Skin of body (tissue), 1 donor: ENCODE measurements at regions not wholly inside any gene's neighbourhood (a gene's known extent, or its start where the extent isn't known, plus 50 kb on each side); places are given as distances from the start of the nearest gene placed in this dataset.
"Not testable (repeated sequence)": the region's sequence is repeated elsewhere in the genome, so short reads cannot be mapped to it uniquely, and the experiment has no call there.

Source experiments
- DNase-seq: peaks from one replicate; lab custom pipeline; 2025; lab: John Stamatoyannopoulos, UW

GRCh38 chr2:67570611-67571010 lies 173.5 kb downstream of the ETAA1 start:
- DNase-seq = no peak

- DNase-seq = no peak
These were observed 174.9 kb downstream of the ETAA1 start for GRCh38 chr2:67571785-67572718.

- DNase-seq = no peak
These were observed 175.7 kb downstream of the ETAA1 start for GRCh38 chr2:67572721-67573435.

- no peak for DNase-seq
These were observed 177.1 kb downstream of the ETAA1 start for GRCh38 chr2:67574230-67574629.

- DNase-seq = no peak
These were observed 179.1 kb downstream of the ETAA1 start for GRCh38 chr2:67576226-67576625.

GRCh38 chr2:67576991-67577390 lies 179.9 kb downstream of the ETAA1 start:
- no peak for DNase-seq

GRCh38 chr2:67579216-67579615 lies 182.1 kb downstream of the ETAA1 start:
- DNase-seq = no peak

DNA sequence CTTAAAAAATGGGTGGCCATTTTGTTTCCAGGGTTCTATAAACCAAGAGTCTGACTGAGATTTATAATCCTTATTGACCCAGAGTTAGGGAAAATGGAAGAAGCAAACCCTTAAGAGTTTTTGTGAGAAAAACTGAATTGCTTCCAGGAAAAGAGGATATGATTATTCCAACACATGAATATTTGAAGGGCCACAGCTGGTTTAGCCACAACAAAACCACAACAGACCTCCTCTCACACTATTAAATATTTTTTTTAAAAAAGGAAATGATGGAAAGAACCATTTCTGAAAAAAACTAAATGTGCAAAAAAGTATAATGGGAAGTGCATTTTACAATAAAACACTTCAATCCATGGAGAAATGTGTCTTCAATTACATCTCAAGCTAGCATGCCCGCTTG lies 182.7 kb downstream of the ETAA1 start:
- DNase-seq = peak; percentile 43

DNA sequence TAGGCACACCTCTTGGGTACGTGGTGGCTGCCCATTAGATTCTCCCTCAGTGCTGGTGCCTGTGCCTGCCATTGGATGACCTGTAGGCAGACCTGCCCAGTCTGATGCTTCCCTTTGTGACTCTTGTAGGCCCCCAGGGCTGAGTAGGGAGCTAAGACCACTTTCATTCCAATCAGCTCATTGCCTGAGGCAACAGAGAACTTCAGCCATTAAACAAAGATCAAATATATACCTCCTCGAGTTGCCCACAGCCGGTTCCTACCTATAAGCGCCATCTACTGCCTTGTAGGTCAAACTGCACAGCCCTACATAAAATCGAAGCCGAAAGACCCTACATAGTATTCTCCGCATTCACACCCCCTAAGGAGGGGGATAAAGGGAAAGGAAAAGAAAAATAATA lies 184.6 kb downstream of the ETAA1 start:
- no peak for DNase-seq

- DNase-seq = no peak
These were observed 186.1 kb downstream of the ETAA1 start for GRCh38 chr2:67583185-67583584.

- no peak for DNase-seq
These were observed 188.3 kb downstream of the ETAA1 start for GRCh38 chr2:67585400-67585799.

- not testable (repeated sequence) for DNase-seq
These were observed 192.0 kb downstream of the ETAA1 start for GRCh38 chr2:67589121-67589520.

DNA sequence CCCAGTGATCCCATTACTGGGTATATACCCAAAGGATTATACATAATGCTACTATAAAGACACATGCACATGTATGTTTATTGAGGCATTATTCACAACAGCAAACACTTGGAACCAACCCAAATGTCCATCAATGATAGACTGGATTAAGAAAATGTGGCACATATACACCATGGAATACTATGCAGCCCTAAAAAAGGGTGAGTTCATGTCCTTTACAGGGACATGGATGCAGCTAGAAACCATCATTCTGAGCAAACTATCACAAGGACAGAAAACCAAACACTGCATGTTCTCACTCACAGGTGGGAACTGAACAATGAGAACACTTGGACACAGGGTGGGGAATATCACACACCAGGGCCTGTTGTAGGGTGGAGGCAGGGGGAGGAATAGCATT lies 197.4 kb downstream of the ETAA1 start:
- not testable (repeated sequence) for DNase-seq

DNA sequence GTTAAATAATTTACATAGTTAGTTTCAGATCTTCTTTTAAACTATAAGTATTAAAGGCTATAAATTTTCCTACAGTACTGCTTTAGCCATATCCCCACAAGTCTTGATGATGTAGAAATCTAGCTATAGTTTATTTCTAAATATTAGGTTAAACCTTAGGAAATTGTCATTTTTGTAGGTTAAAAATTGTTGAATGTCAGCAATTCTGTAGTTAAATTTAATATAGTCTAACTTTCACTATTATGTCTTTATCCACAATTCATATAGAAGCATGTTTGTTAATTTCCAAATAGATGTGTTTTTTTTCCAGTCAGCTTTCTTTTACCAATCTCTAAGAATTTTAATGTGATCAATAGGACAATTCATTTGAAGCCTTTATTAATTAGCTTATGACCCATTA lies 199.7 kb downstream of the ETAA1 start:
- no peak for DNase-seq

DNA sequence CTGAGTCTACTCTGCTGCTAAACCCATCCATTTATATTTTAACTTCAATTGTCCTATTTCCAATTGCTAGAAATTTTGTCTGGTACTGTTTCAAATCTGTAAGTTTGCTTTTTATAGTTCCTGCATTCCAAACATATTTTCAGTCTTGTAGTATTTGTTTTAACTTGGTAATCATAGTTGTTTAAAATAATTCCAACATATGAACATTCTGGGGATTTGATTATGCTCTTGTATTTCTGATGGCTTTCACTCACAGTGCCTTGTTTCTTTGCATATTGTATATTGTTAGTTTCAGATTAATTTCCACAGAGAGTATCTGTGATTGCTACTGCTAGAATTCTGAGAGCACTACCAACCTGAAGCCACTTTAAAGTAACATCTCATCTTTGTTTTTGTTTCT lies 202.4 kb downstream of the ETAA1 start:
- no peak for DNase-seq

- DNase-seq = no peak
These were observed 203.2 kb downstream of the ETAA1 start for GRCh38 chr2:67600222-67600871.

DNA sequence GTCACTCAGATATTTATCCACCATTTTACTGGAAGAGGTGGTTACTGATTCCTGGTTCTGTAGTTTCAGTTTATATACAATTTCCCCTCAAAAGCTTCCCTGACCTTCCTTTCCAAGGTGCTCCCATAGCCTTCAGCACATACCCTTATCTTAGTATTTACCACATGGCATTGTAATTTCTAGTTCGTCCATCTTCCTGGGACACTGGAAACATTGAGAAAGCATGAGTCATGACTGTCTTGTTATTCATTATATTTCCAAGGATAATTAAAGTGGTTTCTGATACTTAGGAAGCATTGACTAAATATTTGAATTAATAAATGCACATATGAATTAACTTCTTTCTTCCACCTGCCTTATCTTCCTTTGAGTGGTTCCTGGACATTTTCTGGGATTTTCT lies 203.8 kb downstream of the ETAA1 start:
- no peak for DNase-seq

GRCh38 chr2:67604360-67604759 lies 207.2 kb downstream of the ETAA1 start:
- no peak for DNase-seq

- no peak for DNase-seq
These were observed 215.5 kb downstream of the ETAA1 start for GRCh38 chr2:67612576-67613042.

DNA sequence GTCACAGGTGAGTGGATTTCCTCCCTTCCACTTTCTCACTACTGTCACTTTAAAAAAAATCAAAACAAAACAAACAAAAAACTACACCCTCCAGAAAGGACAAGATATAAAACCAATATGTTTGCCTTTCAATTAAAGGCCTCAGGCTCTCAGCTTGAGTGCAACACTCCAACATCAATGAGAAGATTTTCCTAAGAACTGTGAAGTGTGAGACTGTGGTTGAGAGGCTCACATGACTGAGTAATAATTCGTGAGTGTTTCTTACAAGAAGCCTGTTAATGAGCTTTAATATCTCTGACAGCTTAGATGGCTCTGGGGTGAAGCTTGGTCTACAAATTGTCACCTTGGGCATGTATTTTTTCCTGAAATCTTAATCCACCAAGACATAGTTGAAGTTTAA lies 216.1 kb downstream of the ETAA1 start:
- no peak for DNase-seq

DNA sequence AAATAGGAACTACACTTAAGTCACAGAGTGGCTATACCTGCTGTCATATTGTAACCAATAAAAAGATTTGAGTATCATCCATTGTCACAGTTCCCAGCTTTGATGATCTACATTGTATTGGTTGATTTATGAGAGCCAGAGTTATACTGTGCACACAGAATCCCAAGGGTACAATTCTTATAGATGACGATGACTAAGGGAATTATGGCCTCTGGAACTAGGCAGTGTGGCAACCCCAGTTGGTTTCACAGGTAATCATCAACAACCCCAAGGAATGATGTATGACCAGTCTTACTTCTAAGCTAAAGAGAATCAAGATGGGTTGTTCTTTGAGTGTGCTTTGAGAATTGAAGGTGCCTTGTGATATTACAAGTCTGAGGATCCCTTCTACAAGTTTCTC lies 217.3 kb downstream of the ETAA1 start:
- no peak for DNase-seq

DNA sequence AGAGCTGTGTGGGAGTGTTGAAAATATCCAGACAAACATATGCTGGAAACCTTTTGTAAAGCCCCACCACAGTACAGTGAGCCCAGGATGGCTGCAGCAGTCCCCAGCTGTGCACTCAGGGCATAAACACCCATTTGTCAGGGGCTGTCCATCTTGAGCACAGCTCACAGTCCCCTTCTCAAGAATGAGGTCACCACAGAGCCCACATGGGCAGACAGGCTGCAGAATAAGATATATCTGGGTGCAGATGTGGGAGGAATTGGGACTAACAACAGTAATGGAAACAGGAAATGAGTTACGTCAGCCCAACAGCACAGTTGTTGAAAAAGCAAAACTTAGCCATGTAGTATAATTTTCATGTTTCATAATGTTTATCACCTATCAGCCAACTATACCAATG lies 219.6 kb downstream of the ETAA1 start:
- DNase-seq = peak; percentile 85
